HG03520 (cell line): ENCODE measurements at regions not wholly inside any gene's neighbourhood (a gene's known extent, or its start where the extent isn't known, plus 50 kb on each side); places are given as distances from the start of the nearest gene placed in this dataset.
A peak's percentile ranks its signal among the peaks of the same experiment; 100 is the strongest.
"Not testable (repeated sequence)": the region's sequence is repeated elsewhere in the genome, so short reads cannot be mapped to it uniquely, and the experiment has no call there.

Experiments
- ATAC-seq: cut with Tn5 transposase; IDR thresholded peaks from one replicate; pipeline ENCODE4 v1.9.1; 2021; ENCODE audit warnings: mild to moderate bottlenecking, moderate library complexity; ENCODE audit not compliant: unreplicated experiment

DNA sequence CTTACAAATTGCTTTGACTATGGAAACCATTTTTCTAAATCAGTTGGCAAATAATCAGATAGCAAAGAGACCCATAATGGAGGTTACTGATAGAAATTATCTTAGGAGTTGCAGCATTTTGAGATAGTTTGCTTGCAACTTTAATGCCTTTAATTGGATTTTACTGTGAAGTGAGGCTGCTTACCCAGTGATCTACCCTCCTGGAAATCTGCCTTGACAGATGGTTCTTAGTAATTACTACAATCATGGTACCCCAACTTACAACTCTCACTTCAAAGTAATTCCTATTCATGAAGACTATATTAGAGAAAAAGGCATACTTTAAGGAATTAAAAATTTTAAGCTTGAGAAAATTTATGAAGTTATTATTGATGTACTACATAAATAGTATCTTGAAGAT lies 1288.6 kb upstream of the CDH2 start:
- ATAC-seq = no peak

DNA sequence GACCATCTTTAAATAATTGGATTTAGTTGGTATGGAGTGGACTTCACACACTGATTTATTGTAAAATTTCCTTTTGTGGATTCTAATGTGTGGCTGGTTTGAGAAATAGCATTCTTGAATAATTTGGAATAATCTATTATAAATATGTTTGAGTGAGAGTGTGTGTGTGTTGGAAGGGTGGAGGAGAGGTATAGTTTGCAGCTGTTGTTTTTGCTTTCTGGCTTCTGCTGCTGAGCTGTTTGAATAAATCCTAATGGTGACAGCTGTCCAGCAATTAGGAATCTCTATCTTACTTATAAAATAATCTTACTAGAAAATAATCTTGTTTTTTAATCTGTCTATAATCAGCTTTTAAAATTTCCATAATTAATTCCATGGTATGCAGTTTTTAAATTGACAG lies 1283.0 kb upstream of the CDH2 start:
- ATAC-seq = no peak

- no peak for ATAC-seq
Observed at GRCh38 chr18:29457316-29457889, 1280.5 kb upstream of the CDH2 start.

GRCh38 chr18:29449424-29449823 lies 1272.5 kb upstream of the CDH2 start:
- ATAC-seq = no peak

- ATAC-seq = no peak
Observed at GRCh38 chr18:29439398-29439797, 1262.5 kb upstream of the CDH2 start.

DNA sequence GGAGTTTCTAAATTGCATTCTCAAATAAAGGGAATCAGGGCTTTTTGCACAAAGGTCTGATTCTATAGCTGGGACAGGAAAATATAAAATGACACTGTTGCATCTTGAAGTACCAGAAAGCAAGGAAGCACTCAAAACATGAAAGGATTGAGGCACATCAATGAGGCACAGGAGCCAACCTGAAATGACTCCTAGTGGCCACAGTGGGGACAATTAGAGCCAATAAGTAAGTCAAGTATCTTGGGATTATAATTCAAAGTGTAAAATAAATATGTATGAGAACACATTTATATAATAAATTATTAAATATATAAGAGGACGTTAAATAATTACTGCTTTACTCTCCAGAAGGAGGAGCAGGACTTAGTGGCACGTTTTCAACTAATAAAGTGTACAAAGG lies 1259.5 kb upstream of the CDH2 start:
- no peak for ATAC-seq

- no peak for ATAC-seq
Observed at GRCh38 chr18:29434650-29435049, 1257.7 kb upstream of the CDH2 start.

- no peak for ATAC-seq
Observed at GRCh38 chr18:29430416-29430815, 1253.5 kb upstream of the CDH2 start.

DNA sequence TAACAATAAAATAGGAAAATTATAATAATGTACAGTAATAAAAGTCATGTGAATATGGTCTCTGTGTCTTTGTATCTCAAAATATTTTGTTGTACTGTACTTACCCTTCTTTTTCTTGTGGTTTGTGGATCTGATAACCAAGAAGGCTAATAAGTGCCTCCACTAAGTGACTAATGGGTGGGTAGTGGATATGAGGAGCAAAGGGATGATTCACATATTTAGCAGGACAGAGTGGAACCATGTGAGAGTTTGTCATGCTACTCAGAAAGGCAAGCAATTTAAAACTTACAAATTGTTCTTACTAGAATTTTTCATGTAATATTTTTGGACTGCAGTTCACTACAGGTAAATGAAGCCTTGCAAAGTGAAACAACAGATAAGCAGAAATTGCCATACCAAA lies 1241.2 kb upstream of the CDH2 start:
- ATAC-seq = no peak

DNA sequence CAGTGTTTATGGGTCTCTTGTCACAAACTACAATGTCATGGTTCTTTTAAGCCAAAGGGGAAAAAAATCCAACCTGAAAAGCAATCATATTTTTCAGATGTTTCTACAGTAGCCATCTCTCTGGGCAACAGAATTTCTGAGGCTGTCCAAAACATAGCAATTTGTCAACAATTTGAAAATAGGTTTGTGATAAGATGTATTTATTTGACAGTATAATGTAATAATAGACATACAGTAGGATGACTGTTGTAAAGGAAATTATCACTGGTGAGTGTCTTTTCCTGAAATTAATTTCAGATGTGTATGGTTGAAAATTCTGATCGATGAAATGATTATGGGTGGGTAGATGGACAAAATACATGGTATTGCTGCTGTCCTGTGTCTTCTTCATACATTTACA lies 1230.1 kb upstream of the CDH2 start:
- ATAC-seq = no peak

DNA sequence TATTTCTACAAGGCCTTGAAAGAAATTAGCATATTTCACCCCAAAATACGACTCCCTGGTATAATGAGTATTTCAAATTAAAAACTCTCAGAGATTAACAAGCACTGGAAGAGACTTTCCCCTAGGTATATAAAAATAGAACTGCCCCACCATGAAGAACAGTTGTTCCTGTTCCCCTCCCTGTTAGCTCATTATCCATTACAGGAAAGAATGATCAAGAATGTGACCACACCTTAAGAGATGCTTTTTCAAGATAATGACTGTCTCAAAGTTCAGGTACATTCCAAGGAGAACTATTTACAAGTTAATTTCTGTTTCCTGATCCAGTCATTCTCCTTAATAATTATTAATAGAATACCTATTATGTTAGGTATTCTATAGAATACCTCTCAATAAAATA lies 1220.6 kb upstream of the CDH2 start:
- ATAC-seq = no peak

DNA sequence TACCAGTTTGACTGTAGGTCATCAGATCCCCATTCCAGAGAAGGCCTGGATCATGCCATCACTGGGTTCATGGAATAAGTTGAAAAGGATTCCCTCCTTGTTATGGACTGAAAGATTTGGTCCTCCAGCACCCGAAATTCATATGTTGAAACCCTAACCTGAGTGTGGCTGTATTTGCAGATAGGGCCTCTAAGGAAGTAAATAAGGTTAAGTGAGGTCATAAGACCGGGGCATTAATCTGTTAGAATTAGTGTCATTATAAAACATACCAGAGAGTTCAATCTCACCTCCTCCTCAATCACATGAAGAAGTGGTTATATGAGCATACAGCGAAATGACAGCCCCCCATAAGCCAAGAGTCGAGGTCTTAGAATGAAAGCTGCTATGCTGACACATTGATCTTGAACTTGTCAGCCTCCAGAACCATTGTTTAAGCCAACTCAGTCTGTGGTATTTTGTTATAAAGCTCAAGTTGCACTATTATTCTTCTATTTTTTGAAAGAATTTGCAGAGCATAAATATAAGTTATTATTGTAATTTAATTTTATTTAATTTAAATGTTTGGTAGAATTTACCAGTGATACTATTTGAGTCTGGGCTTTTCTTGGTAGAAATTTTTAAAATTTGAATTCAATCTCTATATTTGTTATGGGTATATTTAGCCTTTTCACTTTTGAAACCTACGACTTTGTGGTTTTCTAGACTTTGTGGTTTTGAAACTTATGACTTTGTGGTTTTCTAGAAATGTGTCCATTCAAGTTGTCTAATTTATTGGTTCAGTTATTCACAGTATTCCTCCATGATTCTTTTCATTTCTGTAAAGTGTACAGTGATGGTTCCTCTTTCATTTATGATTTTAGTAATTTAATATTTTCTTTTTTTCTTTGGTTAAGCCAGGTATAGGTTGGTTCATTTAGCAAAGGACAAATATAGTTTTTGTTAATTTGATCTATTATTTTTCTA lies 1206.7 kb upstream of the CDH2 start:
- ATAC-seq = peak; percentile 74

- ATAC-seq = no peak
Observed at GRCh38 chr18:29378651-29379136, 1201.8 kb upstream of the CDH2 start.

- no peak for ATAC-seq
Observed at GRCh38 chr18:29377346-29377745, 1200.4 kb upstream of the CDH2 start.

GRCh38 chr18:29373000-29373399 lies 1196.1 kb upstream of the CDH2 start:
- no peak for ATAC-seq

GRCh38 chr18:29361843-29362242 lies 1184.9 kb upstream of the CDH2 start:
- no peak for ATAC-seq

GRCh38 chr18:29360659-29361058 lies 1183.7 kb upstream of the CDH2 start:
- ATAC-seq = not testable (repeated sequence)

DNA sequence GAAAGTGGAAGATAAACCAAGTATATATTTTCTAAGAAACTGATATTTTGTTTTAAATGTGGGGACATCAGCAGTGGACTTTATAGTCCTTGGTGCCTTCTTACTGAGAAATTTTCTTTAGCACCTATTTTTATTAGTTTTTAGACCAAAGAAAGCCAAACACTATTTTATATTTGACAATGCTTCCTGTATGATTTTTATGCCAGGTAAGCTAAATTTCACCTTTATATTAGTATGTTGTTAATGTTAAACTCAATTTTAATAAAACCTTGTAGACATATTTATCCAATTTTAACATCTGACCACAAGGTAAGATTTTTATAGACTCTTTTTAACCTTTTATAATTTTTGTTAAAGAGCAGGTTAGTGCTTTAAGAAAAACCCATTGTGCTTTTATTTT lies 1182.3 kb upstream of the CDH2 start:
- not testable (repeated sequence) for ATAC-seq

DNA sequence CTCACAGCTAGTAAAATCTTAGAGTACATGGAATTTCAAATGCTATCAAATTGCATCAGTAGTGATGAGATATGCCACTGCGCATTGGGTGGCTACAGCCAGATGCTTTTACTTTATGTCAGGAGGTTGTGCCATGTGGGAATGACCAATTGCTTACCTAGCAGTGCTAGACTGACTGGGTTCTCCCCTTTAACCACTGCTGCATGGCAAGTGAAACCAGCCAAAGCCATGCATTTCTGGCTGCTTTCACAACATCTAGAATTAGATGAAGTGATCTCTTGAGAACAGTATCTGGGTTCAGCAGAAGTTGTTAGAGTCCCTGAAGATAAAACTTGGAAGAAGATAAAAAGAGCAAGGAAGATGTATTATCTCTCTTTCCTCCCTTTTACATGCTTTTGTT lies 1174.2 kb upstream of the CDH2 start:
- ATAC-seq = no peak

GRCh38 chr18:29328932-29329331 lies 1152.0 kb upstream of the CDH2 start:
- ATAC-seq = no peak

- ATAC-seq = no peak
Observed at GRCh38 chr18:29326214-29326613, 1149.3 kb upstream of the CDH2 start.

DNA sequence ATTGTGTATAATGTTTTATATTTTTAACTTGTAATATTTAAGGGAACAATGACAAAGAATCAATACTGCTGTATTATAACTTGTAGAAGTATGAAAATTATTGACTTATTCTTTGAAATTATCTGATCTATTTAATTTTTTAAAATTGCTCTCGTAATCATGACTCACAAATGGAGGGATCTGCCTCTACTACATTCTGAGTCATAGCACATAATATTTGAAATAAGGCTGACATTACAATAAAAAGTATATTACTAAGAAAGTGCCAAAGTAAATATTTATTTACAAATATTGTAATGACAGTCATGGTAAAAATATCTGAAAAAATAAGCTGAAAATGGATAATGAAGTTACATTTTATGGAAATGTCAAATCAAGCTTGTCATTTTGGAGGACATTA lies 1144.6 kb upstream of the CDH2 start:
- ATAC-seq = no peak
